ENCODE measurements at regions not wholly inside any gene's neighbourhood (a gene's known extent, or its start where the extent isn't known, plus 50 kb on each side); places are given as distances from the start of the nearest gene placed in this dataset.
A peak's percentile ranks its signal among the peaks of the same experiment; 100 is the strongest.

DNA sequence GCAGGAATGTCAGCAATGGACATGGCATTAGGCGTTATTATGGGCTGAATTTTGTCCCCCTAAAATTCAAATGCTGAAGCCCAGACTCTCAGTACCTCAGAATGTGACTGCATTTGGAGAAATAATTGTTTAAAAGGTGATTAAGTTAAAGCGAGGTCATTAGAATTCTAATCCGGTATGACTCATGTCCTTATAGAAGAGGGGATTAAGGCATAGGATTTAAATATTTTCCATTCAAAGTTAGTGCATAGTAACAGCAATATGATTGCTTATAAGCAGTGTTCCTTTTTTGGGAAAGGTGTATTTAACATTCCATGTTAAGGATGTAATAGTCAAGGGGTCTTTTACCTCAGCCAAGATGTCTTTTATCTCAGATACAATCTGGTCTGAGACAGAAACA, 95.5 kb downstream of the NHLRC3 start:
- TF ChIP-seq, protein P1, sequence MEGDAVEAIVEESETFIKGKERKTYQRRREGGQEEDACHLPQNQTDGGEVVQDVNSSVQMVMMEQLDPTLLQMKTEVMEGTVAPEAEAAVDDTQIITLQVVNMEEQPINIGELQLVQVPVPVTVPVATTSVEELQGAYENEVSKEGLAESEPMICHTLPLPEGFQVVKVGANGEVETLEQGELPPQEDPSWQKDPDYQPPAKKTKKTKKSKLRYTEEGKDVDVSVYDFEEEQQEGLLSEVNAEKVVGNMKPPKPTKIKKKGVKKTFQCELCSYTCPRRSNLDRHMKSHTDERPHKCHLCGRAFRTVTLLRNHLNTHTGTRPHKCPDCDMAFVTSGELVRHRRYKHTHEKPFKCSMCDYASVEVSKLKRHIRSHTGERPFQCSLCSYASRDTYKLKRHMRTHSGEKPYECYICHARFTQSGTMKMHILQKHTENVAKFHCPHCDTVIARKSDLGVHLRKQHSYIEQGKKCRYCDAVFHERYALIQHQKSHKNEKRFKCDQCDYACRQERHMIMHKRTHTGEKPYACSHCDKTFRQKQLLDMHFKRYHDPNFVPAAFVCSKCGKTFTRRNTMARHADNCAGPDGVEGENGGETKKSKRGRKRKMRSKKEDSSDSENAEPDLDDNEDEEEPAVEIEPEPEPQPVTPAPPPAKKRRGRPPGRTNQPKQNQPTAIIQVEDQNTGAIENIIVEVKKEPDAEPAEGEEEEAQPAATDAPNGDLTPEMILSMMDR (conservative IDR thresholded peaks at IDR 0.05; ENCODE audit: low read length), result no peak
- no peak for DNase-seq (ENCODE audit: low read depth)
- H3K4me3 ChIP-seq (ENCODE audit: low read length), result no peak overlapping the region

- DNase-seq (ENCODE audit: low read depth), result no peak
- TF ChIP-seq, protein P1 (conservative IDR thresholded peaks at IDR 0.05; ENCODE audit: low read length), result no peak
- no peak overlapping the region for H3K4me3 ChIP-seq (ENCODE audit: low read length)
Observed at GRCh38 chr13:39134574-39134973, 96.3 kb downstream of the NHLRC3 start.

- DNase-seq (ENCODE audit: low read depth), result no peak
- H3K4me3 ChIP-seq (ENCODE audit: low read length), result no peak overlapping the region
- TF ChIP-seq, protein P1 (conservative IDR thresholded peaks at IDR 0.05; ENCODE audit: low read length), result no peak
Observed at GRCh38 chr13:39144391-39144790, 106.1 kb downstream of the NHLRC3 start.

GRCh38 chr13:39144941-39145533, 106.8 kb downstream of the NHLRC3 start:
- TF ChIP-seq, protein P1 (conservative IDR thresholded peaks at IDR 0.05; ENCODE audit: low read length), result peak; percentile 92
- no peak overlapping the region for H3K4me3 ChIP-seq (ENCODE audit: low read length)
- DNase-seq (ENCODE audit: low read depth), result peak; percentile 68

DNA sequence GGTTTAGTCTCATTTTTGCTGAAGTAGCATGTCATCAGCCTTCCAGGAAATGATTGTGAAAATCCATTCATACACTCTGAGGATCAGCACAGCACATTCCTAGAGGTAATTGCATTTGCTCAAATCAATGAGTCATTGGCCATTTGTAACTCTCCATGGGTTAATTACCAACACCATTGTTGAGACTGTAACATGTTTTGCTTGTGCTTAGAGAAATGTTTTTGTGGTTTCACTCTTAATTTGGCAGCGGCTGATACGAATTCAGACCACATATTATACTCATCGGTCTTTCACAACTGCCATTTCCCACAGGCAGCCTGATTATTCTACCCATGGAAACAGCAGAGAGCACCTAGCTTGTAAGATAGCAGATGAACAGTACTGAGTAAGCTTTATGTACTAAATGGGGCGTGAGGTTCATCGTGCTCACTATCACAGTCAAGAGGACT, 110.3 kb downstream of the NHLRC3 start:
- TF ChIP-seq, protein P1 (conservative IDR thresholded peaks at IDR 0.05; ENCODE audit: low read length), result no peak
- peak; percentile 89 for DNase-seq (ENCODE audit: low read depth)
- no peak overlapping the region for H3K4me3 ChIP-seq (ENCODE audit: low read length)

GRCh38 chr13:39149896-39150295, 111.6 kb downstream of the NHLRC3 start:
- no peak for DNase-seq (ENCODE audit: low read depth)
- TF ChIP-seq, protein P1 (conservative IDR thresholded peaks at IDR 0.05; ENCODE audit: low read length), result no peak
- no peak overlapping the region for H3K4me3 ChIP-seq (ENCODE audit: low read length)

DNA sequence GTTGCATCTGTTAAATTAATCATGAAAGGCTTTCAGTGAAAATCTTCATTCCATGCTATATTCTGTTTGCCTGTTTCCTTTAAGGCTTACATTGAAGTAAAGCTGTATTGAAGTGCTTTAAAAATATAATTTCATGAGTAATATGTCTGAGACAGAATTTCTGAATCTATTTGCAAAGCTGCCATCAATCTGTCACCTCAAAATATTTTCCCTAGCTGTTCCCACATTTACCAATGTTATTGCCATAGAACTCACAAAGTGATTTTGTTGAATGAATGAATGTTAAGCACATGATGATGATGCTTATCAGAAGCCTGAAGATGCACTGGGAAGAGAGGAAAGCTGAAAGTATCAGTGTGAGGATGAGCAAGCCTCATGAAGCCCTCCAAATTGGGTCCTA, 115.8 kb downstream of the NHLRC3 start:
- TF ChIP-seq, protein P1 (conservative IDR thresholded peaks at IDR 0.05; ENCODE audit: low read length), result no peak
- H3K4me3 ChIP-seq (ENCODE audit: low read length), result no peak overlapping the region
- no peak for DNase-seq (ENCODE audit: low read depth)
